Liver (tissue), 8 donors: ENCODE measurements at regions not wholly inside any gene's neighbourhood (a gene's known extent, or its start where the extent isn't known, plus 50 kb on each side); places are given as distances from the start of the nearest gene placed in this dataset.

Source experiments
- DNase-seq: peaks from one replicate; pipeline ENCODE4 v3.0.0-alpha.2; 2017; ENCODE audit warnings: low spot score
- H3K27ac ChIP-seq, 2 donors: one replicate each; pipeline ENCODE4 v1.7.0; 2013; ENCODE audit warnings: inconsistent platforms in 2 of 2, low read length in 2 of 2, control low read depth in 1 of 2, low read depth in 1 of 2, mild to moderate bottlenecking in 1 of 2
- H3K27me3 ChIP-seq, 4 donors: one replicate each; pipeline versions ENCODE4 v1.6.1 to v1.7.0; 2013; ENCODE audit warnings: low read length in 3 of 4, inconsistent platforms in 1 of 4, mild to moderate bottlenecking in 1 of 4, moderate library complexity in 1 of 4; ENCODE audit not compliant: control insufficient read depth in 4 of 4, insufficient read depth in 4 of 4
- H3K36me3 ChIP-seq, 4 donors: one replicate each; pipeline versions ENCODE4 v1.6.1 to v1.7.0; 2013; ENCODE audit warnings: low read length in 3 of 4, mild to moderate bottlenecking in 3 of 4, low read depth in 1 of 4, moderate library complexity in 1 of 4; ENCODE audit not compliant: control insufficient read depth in 4 of 4, insufficient read depth in 3 of 4
- H3K4me1 ChIP-seq, 4 donors: one replicate each; pipeline versions ENCODE4 v1.6.1 to v1.7.0; 2013; ENCODE audit warnings: low read length in 3 of 4, mild to moderate bottlenecking in 3 of 4, moderate library complexity in 1 of 4; ENCODE audit not compliant: control insufficient read depth in 4 of 4, insufficient read depth in 4 of 4
- H3K4me3 ChIP-seq, 3 donors: one replicate each; pipeline versions ENCODE4 v1.6.1 to v1.7.0; 2013; ENCODE audit warnings: low read length in 3 of 3, control low read depth in 1 of 3, low read depth in 1 of 3, mild to moderate bottlenecking in 1 of 3
- H3K9ac ChIP-seq, 2 donors: one replicate each; pipeline ENCODE4 v1.7.0; 2013; ENCODE audit warnings: low read length in 2 of 2, mild to moderate bottlenecking in 2 of 2, moderate library complexity in 2 of 2, control low read depth in 1 of 2, low read depth in 1 of 2
- H3K9me3 ChIP-seq, 4 donors: one replicate each; pipeline versions ENCODE4 v1.6.1 to v1.7.0; 2013; ENCODE audit warnings: low read length in 3 of 4; ENCODE audit not compliant: control insufficient read depth in 4 of 4
- ATF3 ChIP-seq: IDR thresholded peaks from 2 replicates; pipeline ENCODE4 v1.6.1; 2016; ENCODE audit warnings: antibody characterized with exemption
- CTCF ChIP-seq: fragments of 150-350 bp; IDR thresholded peaks from 2 replicates; pipeline ENCODE4 v1.5.1; 2017; ENCODE audit warnings: improper control_type of control experiment, low read depth, low read length; ENCODE audit not compliant: missing input control
- EGR1 ChIP-seq, 2 donors: IDR thresholded peaks; 2 replicates each; pipeline ENCODE4 v1.6.1; 2016 to 2018; ENCODE audit warnings: antibody characterized with exemption in 2 of 2, low read depth in 2 of 2
- FOXA1 ChIP-seq: IDR thresholded peaks from 2 replicates; pipeline ENCODE4 v1.6.1; 2016; ENCODE audit warnings: antibody characterized with exemption
- FOXA2 ChIP-seq: IDR thresholded peaks from 2 replicates; pipeline ENCODE4 v1.6.1; 2016; ENCODE audit warnings: antibody characterized with exemption
- GABPA ChIP-seq, 2 donors: IDR thresholded peaks in 1 of 2; conservative IDR thresholded peaks in 1 of 2; 2 replicates each; pipeline ENCODE4 v1.6.1; 2016; ENCODE audit warnings: antibody characterized with exemption in 2 of 2, mild to moderate bottlenecking in 1 of 2, moderate library complexity in 1 of 2
- HNF4A ChIP-seq, 2 donors: conservative IDR thresholded peaks; 2 replicates each; pipeline ENCODE4 v1.6.1; 2016; ENCODE audit warnings: antibody characterized with exemption in 2 of 2, mild to moderate bottlenecking in 2 of 2
- HNF4G ChIP-seq: IDR thresholded peaks from 2 replicates; pipeline ENCODE4 v1.6.1; 2016; ENCODE audit warnings: antibody characterized with exemption
- JUND ChIP-seq, 2 donors: IDR thresholded peaks; 2 replicates each; pipeline ENCODE4 v1.6.1; 2016; ENCODE audit warnings: antibody characterized with exemption in 2 of 2
- MAX ChIP-seq: IDR thresholded peaks from 2 replicates; pipeline ENCODE4 v1.6.1; 2016; ENCODE audit warnings: antibody characterized with exemption
- NR2F2 ChIP-seq: IDR thresholded peaks from 2 replicates; pipeline ENCODE4 v1.6.1; 2016; ENCODE audit warnings: antibody characterized with exemption
- RAD21 ChIP-seq, 2 donors: IDR thresholded peaks; 2 replicates each; pipeline ENCODE4 v1.6.1; 2016; ENCODE audit warnings: antibody characterized with exemption in 2 of 2, mild to moderate bottlenecking in 2 of 2
- REST ChIP-seq: IDR thresholded peaks from 2 replicates; pipeline ENCODE4 v1.6.1; 2016; ENCODE audit warnings: antibody characterized with exemption, mild to moderate bottlenecking
- RXRA ChIP-seq, 2 donors: IDR thresholded peaks; 2 replicates each; pipeline ENCODE4 v1.6.1; 2017 to 2018; ENCODE audit warnings: antibody characterized with exemption in 2 of 2, mild to moderate bottlenecking in 1 of 2
- SP1 ChIP-seq: IDR thresholded peaks from 2 replicates; pipeline ENCODE4 v1.6.1; 2018; ENCODE audit warnings: antibody characterized with exemption, mild to moderate bottlenecking
- TAF1 ChIP-seq: conservative IDR thresholded peaks from 2 replicates; pipeline ENCODE4 v1.6.1; 2016; ENCODE audit warnings: antibody characterized with exemption, mild to moderate bottlenecking
- YY1 ChIP-seq: IDR thresholded peaks from 2 replicates; pipeline ENCODE4 v1.6.1; 2016; ENCODE audit warnings: antibody characterized with exemption, mild to moderate bottlenecking
- ZBTB33 ChIP-seq: IDR thresholded peaks from 2 replicates; pipeline ENCODE4 v1.6.1; 2016; ENCODE audit warnings: antibody characterized with exemption
- WGBS: extraction: QIAGEN DNeasy Blood & Tissue Kit; methylation state at CpG from one replicate; pipeline ENCODE4 v1.1.7; 2013; 5-methylcytosine and 5-hydroxymethylcytosine counted together
- donor health status: healthy.
- donor health status: healthy.
- donor health status: healthy.
- donor health status: healthy.
- donor health status: healthy.

- TF ChIP-seq JUND (IDR thresholded peaks at IDR 0.05), result no peak
- no peak for TF ChIP-seq HNF4G
- TF ChIP-seq SP1, result no peak
- no peak for TF ChIP-seq EGR1 (IDR thresholded peaks at IDR 0.05; ENCODE audit: low read depth in 2 of 2)
- TF ChIP-seq GABPA (IDR thresholded peaks at IDR 0.05 in 1 of 2, conservative IDR thresholded peaks at IDR 0.05 in 1 of 2), result no peak
- no peak for TF ChIP-seq FOXA1
- TF ChIP-seq TAF1, result no peak
- TF ChIP-seq RXRA (IDR thresholded peaks at IDR 0.05), result no peak
- TF ChIP-seq ATF3, result no peak
- TF ChIP-seq MAX, result no peak
- TF ChIP-seq ZBTB33, result no peak
- no peak for TF ChIP-seq CTCF
- no peak for TF ChIP-seq RAD21 (IDR thresholded peaks at IDR 0.05)
- TF ChIP-seq NR2F2, result no peak
- no peak for TF ChIP-seq REST
- no peak for TF ChIP-seq HNF4A (conservative IDR thresholded peaks at IDR 0.05)
- TF ChIP-seq FOXA2, result no peak
- no peak for TF ChIP-seq YY1
- 76% methylated on average over 5 of the region's 5 CpGs for WGBS
- no peak for DNase-seq
- no peak overlapping the region for H3K4me3 ChIP-seq
- peaks cover 0 to 3% (median 0%) of the 10 kb centered on the region in 4 donors for H3K27me3 ChIP-seq
- H3K27ac ChIP-seq, result no peak overlapping the region
- H3K9me3 ChIP-seq, result no peaks in the 10 kb centered on the region
- H3K9ac ChIP-seq, result no peak overlapping the region
- no peaks in the 10 kb centered on the region for H3K36me3 ChIP-seq
- no peaks in the 10 kb centered on the region for H3K4me1 ChIP-seq
Measured at GRCh38 chr5:2172471-2172870, 289.7 kb upstream of the IRX4 start.

GRCh38 chr5:2170761-2171160, 288.0 kb upstream of the IRX4 start:
- H3K4me1 ChIP-seq, result no peaks in the 10 kb centered on the region
- 30% methylated on average over 7 of the region's 7 CpGs for WGBS
- H3K27ac ChIP-seq, result no peak overlapping the region
- DNase-seq, result no peak
- H3K27me3 ChIP-seq, result peaks cover 0 to 6% (median 2%) of the 10 kb centered on the region in 4 donors
- no peaks in the 10 kb centered on the region for H3K36me3 ChIP-seq
- no peak overlapping the region for H3K4me3 ChIP-seq
- TF ChIP-seq JUND (IDR thresholded peaks at IDR 0.05), result no peak
- no peak for TF ChIP-seq GABPA (IDR thresholded peaks at IDR 0.05 in 1 of 2, conservative IDR thresholded peaks at IDR 0.05 in 1 of 2)
- no peak for TF ChIP-seq YY1
- no peak for TF ChIP-seq RAD21 (IDR thresholded peaks at IDR 0.05)
- no peak for TF ChIP-seq RXRA (IDR thresholded peaks at IDR 0.05)
- no peak for TF ChIP-seq HNF4A (conservative IDR thresholded peaks at IDR 0.05)
- no peak for TF ChIP-seq HNF4G
- TF ChIP-seq MAX, result no peak
- no peak for TF ChIP-seq ZBTB33
- no peak for TF ChIP-seq FOXA1
- no peak for TF ChIP-seq FOXA2
- no peak for TF ChIP-seq TAF1
- no peak for TF ChIP-seq SP1
- no peak for TF ChIP-seq ATF3
- no peak for TF ChIP-seq NR2F2
- no peak overlapping the region for H3K9ac ChIP-seq
- H3K9me3 ChIP-seq, result no peaks in the 10 kb centered on the region
